ENCODE measurements at regions not wholly inside any gene's neighbourhood (a gene's known extent, or its start where the extent isn't known, plus 50 kb on each side); places are given as distances from the start of the nearest gene placed in this dataset.

- no peak overlapping the region for H3K4me3 ChIP-seq (ENCODE audit: low read length)
- ATAC-seq = no peak
- H3K27me3 ChIP-seq (ENCODE audit: low read length) = no peaks in the 10 kb centered on the region
- intact Hi-C loops (cut with micrococcal nuclease) = no loop called here
- H3K4me2 ChIP-seq (ENCODE audit: low read length) = no peak overlapping the region
- no peaks in the 10 kb centered on the region for H3K4me1 ChIP-seq (ENCODE audit: insufficient read depth, low read length)
- no peaks in the 10 kb centered on the region for H3K36me3 ChIP-seq (ENCODE audit: low read depth, low read length)
- no peaks in the 10 kb centered on the region for H3F3A ChIP-seq (ENCODE audit: low read length, unreplicated experiment)
- no peaks in the 10 kb centered on the region for H3K79me2 ChIP-seq (ENCODE audit: low read length)
- DNase-seq = no peak
- TF ChIP-seq EZH2phosphoT487 (IDR thresholded peaks at IDR 0.05; ENCODE audit: borderline replicate concordance, low read length) (no peak), EZH2 (IDR thresholded peaks at IDR 0.05; ENCODE audit: low read length, unreplicated experiment) (no peak), CTCF (conservative IDR thresholded peaks at IDR 0.05; ENCODE audit: low read depth, low read length) (no peak)
- H3K9me2 ChIP-seq (replicated peaks; ENCODE audit: low read length) = no peaks in the 10 kb centered on the region
- H2AFZ ChIP-seq (ENCODE audit: low read length) = no peak overlapping the region
- ChIA-PET POLR2A (ENCODE audit: unreplicated experiment) (no interaction called here), CTCF (no interaction called here)
- no peak overlapping the region for H3K9ac ChIP-seq (ENCODE audit: low read length)
- H3K27ac ChIP-seq (ENCODE audit: low read length) = no peak overlapping the region
- H3K9me3 ChIP-seq (ENCODE audit: low read length) = no peaks in the 10 kb centered on the region
- no TSS peak for BruUV-seq (replicated peaks)
- no peaks in the 10 kb centered on the region for H4K20me1 ChIP-seq (ENCODE audit: low read length)
Measured at GRCh38 chr9:107673861-107674720, 184.5 kb upstream of the KLF4 start.

- no peaks in the 10 kb centered on the region for H3K36me3 ChIP-seq (ENCODE audit: low read depth, low read length)
- H3K79me2 ChIP-seq (ENCODE audit: low read length) = no peaks in the 10 kb centered on the region
- no TSS peak for BruUV-seq (replicated peaks)
- H3F3A ChIP-seq (ENCODE audit: low read length, unreplicated experiment) = no peaks in the 10 kb centered on the region
- no peak overlapping the region for H3K4me2 ChIP-seq (ENCODE audit: low read length)
- no peaks in the 10 kb centered on the region for H4K20me1 ChIP-seq (ENCODE audit: low read length)
- no peaks in the 10 kb centered on the region for H3K9me3 ChIP-seq (ENCODE audit: low read length)
- H3K4me3 ChIP-seq (ENCODE audit: low read length) = no peak overlapping the region
- no peak for ATAC-seq
- ChIA-PET POLR2A (ENCODE audit: unreplicated experiment) (no interaction called here), CTCF (no interaction called here)
- H3K27ac ChIP-seq (ENCODE audit: low read length) = no peak overlapping the region
- no peak for TF ChIP-seq EZH2phosphoT487 (IDR thresholded peaks at IDR 0.05; ENCODE audit: borderline replicate concordance, low read length)
- no peak for TF ChIP-seq CTCF (conservative IDR thresholded peaks at IDR 0.05; ENCODE audit: low read depth, low read length)
- TF ChIP-seq EZH2 (IDR thresholded peaks at IDR 0.05; ENCODE audit: low read length, unreplicated experiment) = no peak
- intact Hi-C loops (cut with micrococcal nuclease) = no loop called here
- no peaks in the 10 kb centered on the region for H3K4me1 ChIP-seq (ENCODE audit: insufficient read depth, low read length)
- H3K9ac ChIP-seq (ENCODE audit: low read length) = no peak overlapping the region
- H3K9me2 ChIP-seq (replicated peaks; ENCODE audit: low read length) = no peaks in the 10 kb centered on the region
- no peak overlapping the region for H2AFZ ChIP-seq (ENCODE audit: low read length)
- H3K27me3 ChIP-seq (ENCODE audit: low read length) = no peaks in the 10 kb centered on the region
- DNase-seq = no peak
Measured at GRCh38 chr9:107671588-107671987, 182.0 kb upstream of the KLF4 start.

- ChIA-PET CTCF (no interaction called here), POLR2A (ENCODE audit: unreplicated experiment) (no interaction called here)
- TF ChIP-seq EZH2phosphoT487 (IDR thresholded peaks at IDR 0.05; ENCODE audit: borderline replicate concordance, low read length) = no peak
- no peak for TF ChIP-seq EZH2 (IDR thresholded peaks at IDR 0.05; ENCODE audit: low read length, unreplicated experiment)
- no peak for TF ChIP-seq CTCF (conservative IDR thresholded peaks at IDR 0.05; ENCODE audit: low read depth, low read length)
Measured at GRCh38 chr9:107669422-107669821, 179.9 kb upstream of the KLF4 start.

More at GRCh38 chr9:107669422-107669821, 179.9 kb upstream of the KLF4 start:
- Histone ChIP-seq H3K9me3 (ENCODE audit: low read length) (no peaks in the 10 kb centered on the region), H3K4me2 (ENCODE audit: low read length) (no peak overlapping the region), H3K36me3 (ENCODE audit: low read depth, low read length) (no peaks in the 10 kb centered on the region), H2AFZ (ENCODE audit: low read length) (no peak overlapping the region), H3K27ac (ENCODE audit: low read length) (no peak overlapping the region), H3K4me3 (ENCODE audit: low read length) (no peak overlapping the region), H3K79me2 (ENCODE audit: low read length) (no peaks in the 10 kb centered on the region), H3K9me2 (replicated peaks; ENCODE audit: low read length) (no peaks in the 10 kb centered on the region), H3K27me3 (ENCODE audit: low read length) (no peaks in the 10 kb centered on the region), H3K4me1 (ENCODE audit: insufficient read depth, low read length) (no peaks in the 10 kb centered on the region), H3K9ac (ENCODE audit: low read length) (no peak overlapping the region), H4K20me1 (ENCODE audit: low read length) (no peaks in the 10 kb centered on the region), H3F3A (ENCODE audit: low read length, unreplicated experiment) (no peaks in the 10 kb centered on the region)
- intact Hi-C loops (cut with micrococcal nuclease) = no loop called here
- no peak for DNase-seq
- ATAC-seq = no peak
- BruUV-seq (replicated peaks) = no TSS peak
